Loucy (cell line): ENCODE measurements at regions not wholly inside any gene's neighbourhood (a gene's known extent, or its start where the extent isn't known, plus 50 kb on each side); places are given as distances from the start of the nearest gene placed in this dataset.
A peak's percentile ranks its signal among the peaks of the same experiment; 100 is the strongest.
"Not testable (repeated sequence)": the region's sequence is repeated elsewhere in the genome, so short reads cannot be mapped to it uniquely, and the experiment has no call there.

Source experiments
- H2AFZ ChIP-seq: fragments of 200-600 bp; sonication (generic); 2 replicates; pipeline ENCODE4 v1.6.0; 2016; ENCODE audit warnings: antibody characterized with exemption, mild to moderate bottlenecking, low read length, moderate library complexity
- H3F3A ChIP-seq: fragments of 200-600 bp; 2 replicates; pipeline ENCODE4 v1.6.0; 2016; ENCODE audit warnings: antibody characterized with exemption, low read depth, mild to moderate bottlenecking
- H3K27me3 ChIP-seq: fragments of 200-600 bp; sonication (generic); 2 replicates; pipeline ENCODE4 v1.6.1; 2014; ENCODE audit warnings: low read length, mild to moderate bottlenecking; ENCODE audit not compliant: insufficient read depth, poor library complexity, severe bottlenecking
- H3K36me3 ChIP-seq: fragments of 200-600 bp; sonication (generic); 2 replicates; pipeline ENCODE4 v1.6.1; 2016; ENCODE audit warnings: low read length; ENCODE audit not compliant: insufficient read depth
- H3K4me1 ChIP-seq: fragments of 200-600 bp; sonication (generic); 2 replicates; pipeline ENCODE4 v1.5.1; 2014; ENCODE audit warnings: low read length, mild to moderate bottlenecking; ENCODE audit not compliant: insufficient read depth, poor library complexity, severe bottlenecking
- H3K4me2 ChIP-seq: fragments of 200-600 bp; sonication (generic); 2 replicates; pipeline ENCODE4 v1.6.0; 2014; ENCODE audit warnings: antibody characterized with exemption, low read length, low read depth, mild to moderate bottlenecking; ENCODE audit not compliant: poor library complexity, severe bottlenecking
- H3K4me3 ChIP-seq: fragments of 200-600 bp; sonication (generic); 2 replicates; pipeline ENCODE4 v1.5.1; 2014; ENCODE audit warnings: low read length, mild to moderate bottlenecking, mixed read lengths; ENCODE audit not compliant: poor library complexity, severe bottlenecking
- H3K79me2 ChIP-seq: fragments of 200-600 bp; sonication (generic); 2 replicates; pipeline ENCODE4 v1.6.1; 2014; ENCODE audit warnings: low read length; ENCODE audit not compliant: insufficient read depth
- H3K9ac ChIP-seq: fragments of 200-600 bp; sonication (generic); 2 replicates; pipeline ENCODE4 v1.6.0; 2014; ENCODE audit warnings: mild to moderate bottlenecking, low read depth, low read length, moderate library complexity; ENCODE audit not compliant: poor library complexity, severe bottlenecking
- H3K9me2 ChIP-seq: fragments of 200-600 bp; sonication (generic); replicated peaks from 2 replicates; pipeline ENCODE4 v1.6.1; 2016; ENCODE audit warnings: low read depth, low read length, mixed read lengths
- H3K9me3 ChIP-seq: fragments of 200-600 bp; sonication (generic); 2 replicates; pipeline ENCODE4 v1.6.1; 2014; ENCODE audit warnings: mild to moderate bottlenecking, antibody characterized with exemption, low read length, low read depth; ENCODE audit not compliant: insufficient read depth
- H4K20me1 ChIP-seq: fragments of 200-600 bp; sonication (generic); 2 replicates; pipeline ENCODE4 v1.6.0; 2014; ENCODE audit warnings: antibody characterized with exemption, low read length, mild to moderate bottlenecking; ENCODE audit not compliant: insufficient read depth, poor library complexity, severe bottlenecking
- EZH2phosphoT487 ChIP-seq: fragments of 200-600 bp; IDR thresholded peaks from 2 replicates; pipeline ENCODE4 v1.6.1; 2018; ENCODE audit warnings: antibody characterized with exemption, mild to moderate bottlenecking, moderate library complexity, borderline replicate concordance
- TF ChIP-seq, protein P1 (sequence below): fragments of 200-600 bp; sonication (generic); conservative IDR thresholded peaks from 2 replicates; pipeline ENCODE4 v1.5.1; 2014; ENCODE audit warnings: mild to moderate bottlenecking, antibody characterized with exemption, low read length

DNA sequence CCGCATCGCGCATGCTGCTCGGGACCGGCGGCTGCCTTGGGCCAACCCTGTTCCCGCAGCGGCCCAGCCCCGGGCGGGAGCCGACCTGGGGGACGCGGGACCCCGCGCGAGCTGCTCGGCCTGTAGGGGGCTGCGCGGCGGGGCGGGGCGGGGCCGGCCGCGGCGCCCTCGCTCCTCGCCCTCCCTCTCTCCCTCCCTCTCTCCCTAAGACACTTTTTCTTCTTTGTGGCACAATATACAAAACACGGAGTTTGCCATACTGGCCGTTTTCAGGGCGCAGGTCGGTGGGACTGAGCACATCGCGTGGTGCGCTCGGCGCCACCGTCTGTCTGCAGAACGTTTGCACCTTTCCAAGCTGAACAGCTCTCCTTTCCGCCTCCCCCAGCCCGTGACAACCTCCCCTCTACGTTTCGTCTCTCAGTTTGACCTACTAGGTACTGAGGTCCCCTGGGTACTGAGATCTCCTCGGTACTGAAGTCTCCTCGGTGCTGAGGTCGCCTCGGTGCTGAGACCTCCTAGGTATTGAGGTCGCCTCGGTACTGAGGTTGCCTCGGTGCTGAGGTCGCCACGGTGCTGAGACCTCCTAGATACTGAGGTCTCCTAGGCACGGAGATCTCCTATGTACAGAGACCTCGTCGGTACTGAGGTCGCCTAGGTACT lies 261.1 kb upstream of the PLCXD1 start:
- H3K4me1 ChIP-seq: no peaks in the 10 kb centered on the region
- H3K9me2 ChIP-seq: no peaks in the 10 kb centered on the region
- H3K4me2 ChIP-seq: peak overlapping the region; percentile 66
- H2AFZ ChIP-seq: 0 out of 2 replicates have a peak overlapping the region, but pooled peaks have one; percentile 77
- H4K20me1 ChIP-seq: no peaks in the 10 kb centered on the region
- H3K9ac ChIP-seq: peak overlapping the region; percentile 41
- no peaks in the 10 kb centered on the region for H3K79me2 ChIP-seq
- no peaks in the 10 kb centered on the region for H3K36me3 ChIP-seq
- no peaks in the 10 kb centered on the region for H3K9me3 ChIP-seq
- H3K27me3 ChIP-seq: no peaks in the 10 kb centered on the region
- no peaks in the 10 kb centered on the region for H3F3A ChIP-seq
- H3K4me3 ChIP-seq: peak overlapping the region; percentile 56
- TF ChIP-seq, protein P1, sequence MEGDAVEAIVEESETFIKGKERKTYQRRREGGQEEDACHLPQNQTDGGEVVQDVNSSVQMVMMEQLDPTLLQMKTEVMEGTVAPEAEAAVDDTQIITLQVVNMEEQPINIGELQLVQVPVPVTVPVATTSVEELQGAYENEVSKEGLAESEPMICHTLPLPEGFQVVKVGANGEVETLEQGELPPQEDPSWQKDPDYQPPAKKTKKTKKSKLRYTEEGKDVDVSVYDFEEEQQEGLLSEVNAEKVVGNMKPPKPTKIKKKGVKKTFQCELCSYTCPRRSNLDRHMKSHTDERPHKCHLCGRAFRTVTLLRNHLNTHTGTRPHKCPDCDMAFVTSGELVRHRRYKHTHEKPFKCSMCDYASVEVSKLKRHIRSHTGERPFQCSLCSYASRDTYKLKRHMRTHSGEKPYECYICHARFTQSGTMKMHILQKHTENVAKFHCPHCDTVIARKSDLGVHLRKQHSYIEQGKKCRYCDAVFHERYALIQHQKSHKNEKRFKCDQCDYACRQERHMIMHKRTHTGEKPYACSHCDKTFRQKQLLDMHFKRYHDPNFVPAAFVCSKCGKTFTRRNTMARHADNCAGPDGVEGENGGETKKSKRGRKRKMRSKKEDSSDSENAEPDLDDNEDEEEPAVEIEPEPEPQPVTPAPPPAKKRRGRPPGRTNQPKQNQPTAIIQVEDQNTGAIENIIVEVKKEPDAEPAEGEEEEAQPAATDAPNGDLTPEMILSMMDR: peak; percentile 16
- TF ChIP-seq EZH2phosphoT487: no peak

DNA sequence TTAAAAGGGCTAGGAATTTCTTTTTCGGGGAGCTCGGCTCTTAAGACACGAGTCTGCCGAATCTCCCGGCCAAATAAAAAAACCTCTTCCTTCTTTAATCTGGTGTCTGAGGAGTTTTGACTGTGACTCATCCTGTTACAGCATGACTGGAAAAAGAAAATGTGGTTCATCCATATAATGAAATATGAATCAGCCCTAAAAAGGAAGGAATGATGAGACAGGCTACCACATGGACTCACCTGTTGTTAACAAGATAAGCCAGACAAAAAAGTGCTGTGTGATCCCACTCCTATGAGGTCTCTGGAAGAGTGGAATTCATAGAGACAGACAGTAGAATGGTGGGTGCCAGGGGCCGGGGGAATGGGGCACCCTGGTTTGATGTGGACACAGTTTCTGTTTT lies 257.0 kb upstream of the PLCXD1 start:
- not testable (repeated sequence) for H3K4me3 ChIP-seq, H3K4me2 ChIP-seq, H3K9me2 ChIP-seq, H3K9ac ChIP-seq, H3K36me3 ChIP-seq, H4K20me1 ChIP-seq, H3K79me2 ChIP-seq, H3K27me3 ChIP-seq, H3K4me1 ChIP-seq, H2AFZ ChIP-seq, H3K9me3 ChIP-seq, H3F3A ChIP-seq
